ENCODE measurements at regions not wholly inside any gene's neighbourhood (a gene's known extent, or its start where the extent isn't known, plus 50 kb on each side); places are given as distances from the start of the nearest gene placed in this dataset.

- TF ChIP-seq POLR2AphosphoS5 (IDR thresholded peaks at IDR 0.05; ENCODE audit: insufficient read depth in 1 of 2, low read depth in 1 of 2), result no peak
- no peak for TF ChIP-seq CTCF (IDR thresholded peaks at IDR 0.05)
- TF ChIP-seq POLR2A (IDR thresholded peaks at IDR 0.05), result no peak
Observed at GRCh38 chr20:22080985-22081384, 375.5 kb downstream of the PAX1 start.

All from vagina (tissue), 2 donors.